ENCODE measurements at regions not wholly inside any gene's neighbourhood (a gene's known extent, or its start where the extent isn't known, plus 50 kb on each side); places are given as distances from the start of the nearest gene placed in this dataset.
A peak's percentile ranks its signal among the peaks of the same experiment; 100 is the strongest.

- Histone ChIP-seq H3K9me3 (no peaks in the 10 kb centered on the region), H3K4me3 (no peak overlapping the region), H3K36me3 (no peaks in the 10 kb centered on the region), H3K4me1 (no peaks in the 10 kb centered on the region), H3K27me3 (no peaks in the 10 kb centered on the region), H3K27ac (no peak overlapping the region)
- no peak for TF ChIP-seq EP300 (IDR thresholded peaks at IDR 0.05)
- no peak for TF ChIP-seq CTCF (IDR thresholded peaks at IDR 0.05)
- TF ChIP-seq POLR2A (IDR thresholded peaks at IDR 0.05), result no peak
- no peak for TF ChIP-seq POLR2AphosphoS5 (IDR thresholded peaks at IDR 0.05)
- DNase-seq, result no peak
- 53 to 60% methylated on average over 8 of the region's 8 CpGs for WGBS, 2 donors
- peak in 1 of 2 donors; percentile 69 for ATAC-seq (ENCODE audit: low FRiP score in 2 of 2)
Observed at GRCh38 chr12:33587784-33588712, 148.4 kb upstream of the SYT10 start.

DNA sequence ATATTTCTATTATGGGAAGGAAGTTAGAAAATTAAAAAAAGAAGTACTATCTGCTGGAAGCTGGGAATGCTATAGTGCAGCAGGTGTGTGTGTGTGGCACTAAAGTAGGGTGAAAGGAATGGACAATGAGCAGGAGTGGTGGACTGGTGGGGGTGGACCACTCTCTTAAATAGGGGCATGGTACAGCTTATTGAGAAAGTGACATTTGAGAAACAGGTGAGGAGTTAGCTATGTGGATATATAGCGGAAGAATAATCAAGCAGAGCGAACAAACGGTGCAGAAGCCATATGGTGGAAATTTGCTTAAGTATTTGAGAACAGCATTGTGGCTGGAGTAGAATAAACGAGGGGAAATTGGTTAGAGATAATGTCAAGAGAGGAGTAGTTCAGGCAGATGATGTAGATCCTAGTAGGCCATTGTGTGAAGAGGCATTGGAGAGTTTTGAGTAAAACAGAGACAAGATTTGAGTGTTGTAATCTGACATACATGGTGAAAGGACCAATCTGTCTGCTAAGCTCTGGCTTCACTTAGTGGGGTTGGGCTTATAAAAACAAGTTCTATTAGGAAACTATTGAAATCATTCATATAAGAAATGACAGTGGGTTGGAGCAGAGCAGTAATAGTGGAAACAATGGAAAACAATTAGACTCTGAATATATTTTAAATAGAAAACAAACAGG is 149.2 kb upstream of the SYT10 start:
- Histone ChIP-seq H3K36me3 (no peaks in the 10 kb centered on the region), H3K4me3 (no peak overlapping the region), H3K4me1 (no peaks in the 10 kb centered on the region), H3K9me3 (no peaks in the 10 kb centered on the region), H3K27me3 (no peaks in the 10 kb centered on the region), H3K27ac (no peak overlapping the region)
- 75% methylated on average over 4 of the region's 4 CpGs for WGBS, 2 donors
- TF ChIP-seq EP300 (IDR thresholded peaks at IDR 0.05) (no peak), CTCF (IDR thresholded peaks at IDR 0.05) (no peak), POLR2AphosphoS5 (IDR thresholded peaks at IDR 0.05) (no peak), POLR2A (IDR thresholded peaks at IDR 0.05) (no peak)
- DNase-seq (no peak), ATAC-seq (ENCODE audit: low FRiP score in 2 of 2) (no peak)

DNA sequence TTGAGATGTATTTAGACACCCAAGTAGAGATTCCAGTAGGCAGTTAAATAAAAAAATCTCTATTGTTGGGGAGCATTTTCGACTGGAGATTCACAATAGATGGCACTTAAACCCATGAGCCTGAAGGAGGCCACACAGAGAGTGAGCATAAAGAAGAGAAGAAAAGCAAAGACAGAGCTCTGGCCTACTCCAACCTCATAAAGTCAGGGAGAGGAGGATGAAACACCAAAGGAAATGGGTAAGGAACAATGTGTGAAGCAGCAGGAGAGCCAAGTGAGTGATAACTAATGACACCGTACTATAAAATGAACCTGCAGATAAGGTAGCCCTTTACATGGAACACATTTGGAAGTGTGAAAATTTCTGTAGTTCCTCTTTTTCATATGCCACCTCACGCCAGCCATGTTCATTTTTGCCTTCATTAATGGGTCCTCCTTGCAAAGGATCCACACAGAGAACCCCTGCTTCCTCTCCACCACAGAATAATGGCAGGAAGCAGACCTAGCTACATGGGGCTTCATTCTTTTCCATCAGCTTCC is 150.0 kb upstream of the SYT10 start:
- Histone ChIP-seq H3K4me3 (no peak overlapping the region), H3K4me1 (no peaks in the 10 kb centered on the region), H3K36me3 (no peaks in the 10 kb centered on the region), H3K27me3 (no peaks in the 10 kb centered on the region), H3K9me3 (no peaks in the 10 kb centered on the region), H3K27ac (no peak overlapping the region)
- ATAC-seq (ENCODE audit: low FRiP score in 2 of 2) (no peak), DNase-seq (no peak)
- 57 to 58% methylated on average over 3 of the region's 3 CpGs for WGBS, 2 donors
- TF ChIP-seq POLR2A (IDR thresholded peaks at IDR 0.05) (no peak), CTCF (IDR thresholded peaks at IDR 0.05) (no peak), POLR2AphosphoS5 (IDR thresholded peaks at IDR 0.05) (no peak), EP300 (IDR thresholded peaks at IDR 0.05) (no peak)

- DNase-seq (no peak), ATAC-seq (ENCODE audit: low FRiP score in 2 of 2) (no peak)
- Histone ChIP-seq H3K9me3 (no peaks in the 10 kb centered on the region), H3K4me3 (no peak overlapping the region), H3K27ac (no peak overlapping the region), H3K27me3 (no peaks in the 10 kb centered on the region), H3K4me1 (no peaks in the 10 kb centered on the region), H3K36me3 (no peaks in the 10 kb centered on the region)
- 52 to 69% methylated on average over 1 of the region's 1 CpG for WGBS, 2 donors
- TF ChIP-seq POLR2A (IDR thresholded peaks at IDR 0.05), result no peak
- no peak for TF ChIP-seq POLR2AphosphoS5 (IDR thresholded peaks at IDR 0.05)
- TF ChIP-seq EP300 (IDR thresholded peaks at IDR 0.05), result no peak
- no peak for TF ChIP-seq CTCF (IDR thresholded peaks at IDR 0.05)
Observed at GRCh38 chr12:33593753-33594152, 154.1 kb upstream of the SYT10 start.
